Type B pancreatic cell (in vitro differentiated cells): ENCODE measurements at regions not wholly inside any gene's neighbourhood (a gene's known extent, or its start where the extent isn't known, plus 50 kb on each side); places are given as distances from the start of the nearest gene placed in this dataset.

Experiments
- DNase-seq: peaks from one replicate; pipeline ENCODE4 v3.0.0; 2021; ENCODE audit warnings: mixed read lengths; ENCODE audit not compliant: unreplicated experiment; ENCODE audit errors: extremely low spot score
- H3K27ac Mint-ChIP-seq: 2 replicates; pipeline ENCODE4 v1.8.0; 2021; ENCODE audit warnings: mild to moderate bottlenecking, mixed read lengths
- H3K27me3 Mint-ChIP-seq: 2 replicates; pipeline ENCODE4 v1.8.0; 2021; ENCODE audit warnings: mixed read lengths
- H3K36me3 Mint-ChIP-seq: 2 replicates; pipeline ENCODE4 v1.8.0; 2021; ENCODE audit warnings: mixed read lengths
- H3K4me1 Mint-ChIP-seq: one replicate; pipeline ENCODE4 v1.8.0; 2021; ENCODE audit warnings: mixed read lengths; ENCODE audit not compliant: unreplicated experiment
- H3K4me3 Mint-ChIP-seq: 2 replicates; pipeline ENCODE4 v1.8.0; 2021; ENCODE audit warnings: mild to moderate bottlenecking, mixed read lengths
- H3K9me3 Mint-ChIP-seq: 2 replicates; pipeline ENCODE4 v1.8.0; 2021; ENCODE audit warnings: mixed read lengths
- CTCF ChIP-seq: fragments of 200-600 bp; sonication (generic); conservative IDR thresholded peaks from 2 replicates; pipeline ENCODE4 v1.5.0; 2021; ENCODE audit warnings: antibody characterized with exemption, mild to moderate bottlenecking

DNA sequence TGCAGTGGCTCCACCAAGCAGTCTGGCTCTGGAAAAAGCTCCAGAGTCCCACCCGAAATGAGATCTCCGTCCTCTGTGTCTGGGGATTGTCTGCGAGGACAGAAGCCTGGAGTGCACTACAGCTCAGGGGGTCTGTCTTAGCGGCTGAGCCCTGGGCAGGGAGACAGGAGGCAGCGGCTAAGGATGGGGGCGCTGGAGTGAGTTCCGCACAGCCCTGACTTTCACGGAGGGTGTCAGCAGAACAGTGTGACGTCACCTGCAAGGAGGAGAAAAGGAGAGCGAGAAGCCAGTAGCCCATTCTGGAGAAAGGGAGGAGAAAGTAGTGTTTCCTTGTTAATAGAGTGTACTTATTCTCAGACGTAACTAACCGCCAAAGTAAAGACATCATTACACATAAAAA lies 97.6 kb downstream of the FAM50B start:
- no peaks in the 10 kb centered on the region for H3K36me3 Mint-ChIP-seq
- no peak overlapping the region for H3K27ac Mint-ChIP-seq
- no peaks in the 10 kb centered on the region for H3K9me3 Mint-ChIP-seq
- no peaks in the 10 kb centered on the region for H3K4me1 Mint-ChIP-seq
- TF ChIP-seq CTCF = no peak
- no peak for DNase-seq
- H3K4me3 Mint-ChIP-seq = no peak overlapping the region
- H3K27me3 Mint-ChIP-seq = peaks cover 15% of the 10 kb centered on the region

DNA sequence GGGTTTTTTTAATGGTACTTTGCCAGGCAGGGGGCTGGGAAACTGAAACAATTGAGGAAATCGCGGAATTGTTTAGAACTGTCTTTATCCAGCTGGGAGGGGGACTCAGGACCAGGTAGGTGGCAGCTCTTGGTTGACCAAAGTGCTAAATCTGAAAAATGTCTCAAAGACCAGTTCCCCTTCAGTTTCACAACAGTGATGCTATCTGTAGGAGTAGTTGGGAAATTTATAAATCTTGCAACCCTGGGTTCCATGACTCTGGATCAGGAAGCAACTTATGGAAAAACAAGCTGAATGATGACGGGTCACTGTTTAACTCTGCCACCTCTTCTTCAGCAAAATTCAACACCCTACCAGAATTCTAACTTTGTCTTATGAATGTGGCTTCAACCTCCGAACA lies 99.7 kb downstream of the FAM50B start:
- no peak for DNase-seq
- H3K27ac Mint-ChIP-seq = no peak overlapping the region
- no peaks in the 10 kb centered on the region for H3K9me3 Mint-ChIP-seq
- TF ChIP-seq CTCF = no peak
- peaks cover 15% of the 10 kb centered on the region for H3K27me3 Mint-ChIP-seq
- H3K4me1 Mint-ChIP-seq = no peaks in the 10 kb centered on the region
- no peaks in the 10 kb centered on the region for H3K36me3 Mint-ChIP-seq
- H3K4me3 Mint-ChIP-seq = no peak overlapping the region

DNA sequence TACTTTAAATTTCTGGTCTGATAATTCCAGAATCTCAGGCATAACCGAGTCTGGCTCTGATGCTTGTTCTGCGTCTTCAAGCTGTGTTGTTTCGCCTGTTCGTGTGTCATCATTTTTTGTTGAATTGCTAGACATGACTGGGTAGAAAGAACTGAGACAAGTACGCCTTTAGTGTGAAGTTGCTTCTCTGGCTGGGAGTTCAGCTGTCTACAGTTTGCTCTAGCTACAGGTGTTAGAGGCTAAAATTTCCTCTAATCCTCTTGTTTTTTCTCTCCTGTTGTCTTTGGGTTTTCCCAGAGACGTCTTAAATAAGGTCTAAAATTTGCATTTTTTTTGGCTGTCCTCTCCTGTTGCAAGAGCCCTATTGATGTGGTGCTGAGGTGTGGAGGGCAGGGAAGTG lies 100.3 kb downstream of the FAM50B start:
- DNase-seq = no peak
- peaks cover 15% of the 10 kb centered on the region for H3K27me3 Mint-ChIP-seq
- no peak overlapping the region for H3K4me3 Mint-ChIP-seq

DNA sequence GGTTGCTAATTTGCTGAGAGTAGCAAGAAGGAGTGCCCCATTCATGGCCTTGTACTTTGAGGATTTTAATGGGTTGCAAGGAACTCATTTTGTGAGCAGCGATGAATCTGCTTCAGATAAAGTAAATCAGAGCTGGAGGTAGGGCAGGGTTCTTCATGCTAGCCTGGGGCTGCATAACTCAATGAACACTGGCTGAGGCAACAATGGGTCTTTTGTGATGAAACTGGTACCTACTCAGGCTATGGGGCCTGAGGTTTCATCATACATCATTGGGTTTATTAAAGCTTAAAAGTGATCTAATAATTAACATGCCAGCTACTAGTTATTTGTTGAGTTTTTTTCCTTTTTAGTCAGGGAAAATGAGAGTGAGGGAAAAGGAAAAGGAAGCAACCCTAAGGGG lies 106.9 kb downstream of the FAM50B start:
- Mint-ChIP-seq H3K4me3 (no peak overlapping the region), H3K27ac (no peak overlapping the region), H3K36me3 (no peaks in the 10 kb centered on the region), H3K27me3 (no peaks in the 10 kb centered on the region), H3K9me3 (no peaks in the 10 kb centered on the region), H3K4me1 (no peaks in the 10 kb centered on the region)
- TF ChIP-seq CTCF = no peak
- DNase-seq = no peak

More for the DNA sequence above, 100.3 kb downstream of the FAM50B start:
- Mint-ChIP-seq H3K9me3 (no peaks in the 10 kb centered on the region), H3K36me3 (no peaks in the 10 kb centered on the region), H3K4me1 (no peaks in the 10 kb centered on the region), H3K27ac (no peak overlapping the region)
- TF ChIP-seq CTCF = no peak

DNA sequence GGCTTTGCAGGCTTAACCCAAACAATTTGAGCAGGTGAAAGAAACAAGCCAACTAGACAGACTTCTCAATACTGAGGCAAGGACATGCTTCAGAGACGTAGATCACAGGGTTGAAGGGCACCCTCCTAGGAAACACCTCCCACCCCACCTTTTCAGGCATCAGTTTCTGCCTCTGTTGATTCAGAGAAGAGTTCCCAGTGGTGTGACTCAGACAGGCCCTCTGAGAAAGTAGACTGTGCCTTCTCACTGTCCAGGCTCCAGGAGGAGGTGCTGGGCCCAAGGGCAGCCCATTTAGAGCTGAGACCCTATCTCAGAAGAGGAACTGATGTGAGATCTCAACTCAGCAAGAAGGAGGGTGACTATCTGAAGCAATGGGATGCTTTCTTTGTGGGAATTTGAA lies 108.1 kb downstream of the FAM50B start:
- Mint-ChIP-seq H3K36me3 (no peaks in the 10 kb centered on the region), H3K4me3 (no peak overlapping the region), H3K27me3 (no peaks in the 10 kb centered on the region), H3K4me1 (no peaks in the 10 kb centered on the region), H3K9me3 (no peaks in the 10 kb centered on the region), H3K27ac (no peak overlapping the region)
- no peak for TF ChIP-seq CTCF
- DNase-seq = no peak

GRCh38 chr6:3958255-3958654 lies 109.1 kb downstream of the FAM50B start:
- Mint-ChIP-seq H3K27me3 (no peaks in the 10 kb centered on the region), H3K4me3 (no peak overlapping the region), H3K36me3 (no peaks in the 10 kb centered on the region), H3K4me1 (peaks cover 5% of the 10 kb centered on the region), H3K9me3 (no peaks in the 10 kb centered on the region), H3K27ac (no peak overlapping the region)
- no peak for TF ChIP-seq CTCF
- DNase-seq = no peak
